Nephron progenitor cell (in vitro differentiated cells): ENCODE measurements at regions not wholly inside any gene's neighbourhood (a gene's known extent, or its start where the extent isn't known, plus 50 kb on each side); places are given as distances from the start of the nearest gene placed in this dataset.

Experiments used
- DNase-seq: peaks from one replicate; pipeline ENCODE4 v3.0.0; 2021
- H3K27ac Mint-ChIP-seq: 2 replicates; pipeline ENCODE4 v1.8.0; 2021; ENCODE audit warnings: mild to moderate bottlenecking, moderate library complexity, mixed read lengths
- H3K27me3 Mint-ChIP-seq: 2 replicates; pipeline ENCODE4 v1.8.0; 2021; ENCODE audit warnings: mild to moderate bottlenecking, low read depth, mixed read lengths; ENCODE audit not compliant: poor library complexity
- H3K36me3 Mint-ChIP-seq: 2 replicates; pipeline ENCODE4 v1.8.0; 2021; ENCODE audit warnings: low read depth, mixed read lengths
- H3K4me1 Mint-ChIP-seq: 2 replicates; pipeline ENCODE4 v1.8.0; 2021; ENCODE audit warnings: mixed read lengths
- H3K4me3 Mint-ChIP-seq: 2 replicates; pipeline ENCODE4 v1.8.0; 2021; ENCODE audit warnings: mild to moderate bottlenecking, moderate library complexity, mixed read lengths
- H3K9me3 Mint-ChIP-seq: 2 replicates; pipeline ENCODE4 v1.8.0; 2021; ENCODE audit warnings: mild to moderate bottlenecking, moderate library complexity, mixed read lengths
- TF ChIP-seq, protein P1 (sequence below): fragments of 200-600 bp; sonication (generic); IDR thresholded peaks from 2 replicates; pipeline ENCODE4 v1.5.0; 2021; ENCODE audit warnings: antibody characterized with exemption

DNA sequence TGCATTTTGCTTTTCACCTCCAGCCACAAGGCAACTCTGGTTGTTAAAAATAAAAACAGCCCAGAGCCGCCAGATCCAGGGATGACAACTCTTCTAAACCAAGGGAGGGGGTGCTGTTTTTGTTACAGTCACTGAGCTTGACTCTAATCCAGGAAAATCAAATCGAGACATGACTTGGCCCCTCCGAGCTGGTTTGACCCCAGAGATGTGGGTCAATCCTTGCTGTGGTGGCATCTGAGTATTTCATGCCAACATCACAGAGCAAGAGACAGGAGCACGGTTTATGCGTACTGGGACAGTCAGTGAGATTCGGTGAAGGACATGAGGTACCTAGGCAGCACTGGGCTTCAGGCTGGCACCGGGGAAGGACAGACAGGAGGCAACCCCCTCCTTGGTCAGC, 88.8 kb upstream of the ZMIZ1 start:
- no peak for DNase-seq
- H3K36me3 Mint-ChIP-seq: no peaks in the 10 kb centered on the region
- no peak overlapping the region for H3K27ac Mint-ChIP-seq
- H3K4me1 Mint-ChIP-seq: peaks cover 52% of the 10 kb centered on the region
- TF ChIP-seq, protein P1, sequence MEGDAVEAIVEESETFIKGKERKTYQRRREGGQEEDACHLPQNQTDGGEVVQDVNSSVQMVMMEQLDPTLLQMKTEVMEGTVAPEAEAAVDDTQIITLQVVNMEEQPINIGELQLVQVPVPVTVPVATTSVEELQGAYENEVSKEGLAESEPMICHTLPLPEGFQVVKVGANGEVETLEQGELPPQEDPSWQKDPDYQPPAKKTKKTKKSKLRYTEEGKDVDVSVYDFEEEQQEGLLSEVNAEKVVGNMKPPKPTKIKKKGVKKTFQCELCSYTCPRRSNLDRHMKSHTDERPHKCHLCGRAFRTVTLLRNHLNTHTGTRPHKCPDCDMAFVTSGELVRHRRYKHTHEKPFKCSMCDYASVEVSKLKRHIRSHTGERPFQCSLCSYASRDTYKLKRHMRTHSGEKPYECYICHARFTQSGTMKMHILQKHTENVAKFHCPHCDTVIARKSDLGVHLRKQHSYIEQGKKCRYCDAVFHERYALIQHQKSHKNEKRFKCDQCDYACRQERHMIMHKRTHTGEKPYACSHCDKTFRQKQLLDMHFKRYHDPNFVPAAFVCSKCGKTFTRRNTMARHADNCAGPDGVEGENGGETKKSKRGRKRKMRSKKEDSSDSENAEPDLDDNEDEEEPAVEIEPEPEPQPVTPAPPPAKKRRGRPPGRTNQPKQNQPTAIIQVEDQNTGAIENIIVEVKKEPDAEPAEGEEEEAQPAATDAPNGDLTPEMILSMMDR: no peak
- no peaks in the 10 kb centered on the region for H3K9me3 Mint-ChIP-seq
- peaks cover 30% of the 10 kb centered on the region for H3K27me3 Mint-ChIP-seq
- no peak overlapping the region for H3K4me3 Mint-ChIP-seq

DNA sequence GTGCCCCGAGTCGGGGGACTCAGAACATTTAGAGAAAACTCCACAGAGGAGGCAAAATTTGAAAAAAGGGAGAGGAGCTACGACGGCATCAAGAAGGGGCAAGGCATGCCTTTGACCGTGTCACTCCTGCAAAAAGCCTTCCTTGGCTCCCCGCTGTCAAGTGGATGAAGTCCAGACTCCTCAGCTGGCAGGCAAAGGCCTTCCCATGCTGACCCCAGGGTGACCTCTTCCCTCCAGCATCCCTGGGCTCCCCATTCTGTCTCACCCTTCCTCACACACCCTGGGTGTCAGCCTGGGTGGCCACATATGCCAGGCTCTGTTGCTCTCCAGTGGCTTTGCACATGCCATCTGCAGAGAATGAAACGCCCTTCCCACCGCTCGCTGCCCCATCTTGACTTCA, 88.4 kb upstream of the ZMIZ1 start:
- Mint-ChIP-seq H3K9me3 (no peaks in the 10 kb centered on the region), H3K4me3 (no peak overlapping the region), H3K27ac (no peak overlapping the region), H3K27me3 (peaks cover 30% of the 10 kb centered on the region), H3K36me3 (no peaks in the 10 kb centered on the region), H3K4me1 (peaks cover 48% of the 10 kb centered on the region)
- DNase-seq: no peak
- TF ChIP-seq, protein P1: no peak

DNA sequence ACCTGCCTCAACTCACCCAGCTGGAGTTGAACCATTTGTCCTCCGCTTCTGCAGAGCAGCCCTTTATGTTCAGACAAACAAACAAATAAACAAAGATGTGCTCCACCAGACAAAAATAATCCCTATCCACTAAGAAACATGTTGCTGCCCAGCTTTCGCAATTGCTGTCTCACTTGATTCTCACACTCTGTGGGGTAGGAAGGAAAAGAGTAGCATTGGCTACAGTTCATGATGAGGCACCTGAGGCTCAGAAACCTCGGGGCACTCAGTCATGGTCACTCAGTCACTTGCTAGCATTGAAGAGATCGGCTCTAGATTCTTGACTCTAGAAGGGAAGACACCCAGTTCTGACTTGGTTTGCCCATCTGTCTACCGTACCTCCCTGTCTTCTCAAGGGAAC, 88.0 kb upstream of the ZMIZ1 start:
- no peak overlapping the region for H3K27ac Mint-ChIP-seq
- peaks cover 44% of the 10 kb centered on the region for H3K4me1 Mint-ChIP-seq
- no peaks in the 10 kb centered on the region for H3K36me3 Mint-ChIP-seq
- no peaks in the 10 kb centered on the region for H3K9me3 Mint-ChIP-seq
- H3K4me3 Mint-ChIP-seq: no peak overlapping the region
- DNase-seq: no peak
- H3K27me3 Mint-ChIP-seq: peaks cover 26% of the 10 kb centered on the region
- TF ChIP-seq, protein P1: no peak

DNA sequence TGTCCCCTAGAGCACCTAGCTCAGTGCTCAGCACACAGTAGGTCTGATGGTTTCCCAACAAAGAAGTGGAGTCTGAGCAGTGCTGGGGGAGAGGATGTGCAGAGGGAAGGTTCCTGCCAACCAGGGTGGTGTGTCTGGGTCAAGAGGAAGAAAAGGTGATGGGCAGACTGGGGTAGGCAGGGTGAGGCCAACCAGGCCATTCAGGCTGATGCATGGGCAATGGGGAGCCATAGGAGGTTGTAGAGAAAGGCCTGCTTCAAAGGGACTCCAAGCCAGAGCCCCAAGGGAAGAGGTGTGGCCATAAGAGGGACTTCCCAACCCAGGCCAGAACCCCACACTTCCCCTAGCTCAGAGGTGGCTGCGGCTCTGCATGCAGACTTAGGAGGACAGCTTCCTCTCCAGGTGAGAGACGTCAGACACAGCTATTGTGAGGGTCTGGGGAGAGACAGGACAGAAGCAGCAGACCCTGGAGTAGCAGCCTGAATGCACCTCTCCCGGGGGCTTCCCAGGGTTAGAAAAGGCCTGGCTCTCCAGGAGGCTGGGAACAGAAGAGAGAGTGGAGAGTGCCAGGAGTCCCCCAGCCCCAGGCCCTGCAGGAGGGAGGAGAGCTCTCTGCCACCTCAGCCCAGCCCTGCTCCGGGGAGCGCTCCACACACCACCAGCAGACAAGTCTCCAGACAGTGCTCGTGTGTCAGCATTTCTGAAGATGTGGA, 87.4 kb upstream of the ZMIZ1 start:
- no peak overlapping the region for H3K27ac Mint-ChIP-seq
- no peaks in the 10 kb centered on the region for H3K36me3 Mint-ChIP-seq
- H3K4me1 Mint-ChIP-seq: peaks cover 38% of the 10 kb centered on the region
- TF ChIP-seq, protein P1: no peak
- no peaks in the 10 kb centered on the region for H3K9me3 Mint-ChIP-seq
- peaks cover 25% of the 10 kb centered on the region for H3K27me3 Mint-ChIP-seq
- no peak for DNase-seq
- no peak overlapping the region for H3K4me3 Mint-ChIP-seq

DNA sequence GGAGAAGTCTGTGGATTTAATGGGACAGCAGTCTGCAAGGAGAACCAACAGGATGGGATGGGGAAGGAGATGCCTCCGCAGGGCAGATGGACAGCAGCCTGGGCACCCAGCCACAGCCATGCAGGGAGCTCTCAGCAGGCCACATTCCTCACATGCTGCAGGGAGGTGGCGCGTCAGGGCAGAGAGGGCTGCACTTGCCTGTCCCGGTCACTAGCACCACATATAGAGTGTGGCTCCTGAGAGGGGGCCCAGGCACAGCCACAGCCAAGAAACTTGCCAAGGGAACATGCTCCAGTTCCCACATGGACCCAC, 86.8 kb upstream of the ZMIZ1 start:
- H3K4me1 Mint-ChIP-seq: peaks cover 32% of the 10 kb centered on the region
- DNase-seq: no peak
- H3K27ac Mint-ChIP-seq: no peak overlapping the region
- peaks cover 20% of the 10 kb centered on the region for H3K27me3 Mint-ChIP-seq
- no peaks in the 10 kb centered on the region for H3K9me3 Mint-ChIP-seq
- no peak overlapping the region for H3K4me3 Mint-ChIP-seq
- H3K36me3 Mint-ChIP-seq: no peaks in the 10 kb centered on the region
- TF ChIP-seq, protein P1: no peak

DNA sequence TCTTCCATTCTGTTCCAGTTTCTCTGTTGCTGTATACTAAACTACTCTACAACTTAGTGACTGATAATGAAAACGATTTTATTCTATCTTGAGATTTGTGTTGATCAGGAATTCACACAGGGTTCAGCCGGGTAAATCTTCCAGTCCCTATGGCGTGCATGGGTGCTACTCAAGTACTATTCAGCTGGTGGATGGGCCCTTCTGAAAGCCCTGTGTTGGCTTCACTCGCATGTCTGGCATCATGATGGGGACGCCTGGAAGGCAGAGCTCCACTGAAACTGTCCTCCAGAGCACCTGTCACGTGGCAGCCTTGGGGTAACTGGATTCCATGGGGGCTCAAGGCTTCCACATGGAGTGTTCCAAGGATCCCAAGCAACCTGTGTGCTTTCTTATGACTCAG, 86.0 kb upstream of the ZMIZ1 start:
- Mint-ChIP-seq H3K9me3 (no peaks in the 10 kb centered on the region), H3K4me3 (no peak overlapping the region), H3K36me3 (no peaks in the 10 kb centered on the region), H3K4me1 (peaks cover 24% of the 10 kb centered on the region), H3K27ac (no peak overlapping the region), H3K27me3 (peaks cover 17% of the 10 kb centered on the region)
- DNase-seq: no peak
- TF ChIP-seq, protein P1: no peak
